Hematopoietic multipotent progenitor cell treated with erythropoietin and hydrocortisone succinate and interleukin-3 and kit ligand, for 6 days (in vitro differentiated cells): ENCODE measurements at regions not wholly inside any gene's neighbourhood (a gene's known extent, or its start where the extent isn't known, plus 50 kb on each side); places are given as distances from the start of the nearest gene placed in this dataset.

Source experiments
- DNase-seq: peaks from one replicate; pipeline ENCODE4 v3.0.0-alpha.2; 2015

DNA sequence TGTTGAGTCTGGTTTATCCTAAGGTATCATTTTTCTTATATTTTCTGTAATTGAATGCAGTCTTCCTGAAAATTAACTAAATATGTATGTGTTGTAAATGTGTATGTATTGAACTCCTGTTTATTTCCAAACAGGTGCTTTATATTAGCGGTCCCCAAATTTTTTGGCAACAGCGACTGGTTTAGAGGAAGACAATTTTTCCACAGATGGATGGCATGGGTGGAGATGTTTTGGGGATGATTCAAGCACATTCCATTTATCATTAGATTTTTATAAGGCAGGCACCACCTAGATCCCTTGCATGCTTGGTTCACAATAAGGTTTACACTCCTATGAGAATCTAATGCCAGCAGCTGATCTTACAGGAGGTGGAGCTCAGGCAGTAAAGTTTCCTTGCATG lies 210.5 kb upstream of the ANO3 start:
- DNase-seq = no peak

- no peak for DNase-seq
Measured at GRCh38 chr11:26126741-26127140, 205.2 kb upstream of the ANO3 start.

GRCh38 chr11:26127336-26127735 lies 204.6 kb upstream of the ANO3 start:
- DNase-seq = no peak

GRCh38 chr11:26131406-26131805 lies 200.5 kb upstream of the ANO3 start:
- no peak for DNase-seq

- DNase-seq = no peak
Measured at GRCh38 chr11:26134053-26134452, 197.9 kb upstream of the ANO3 start.

GRCh38 chr11:26134481-26135355 lies 197.2 kb upstream of the ANO3 start:
- DNase-seq = peak; percentile 4

GRCh38 chr11:26137651-26138050 lies 194.3 kb upstream of the ANO3 start:
- DNase-seq = no peak

DNA sequence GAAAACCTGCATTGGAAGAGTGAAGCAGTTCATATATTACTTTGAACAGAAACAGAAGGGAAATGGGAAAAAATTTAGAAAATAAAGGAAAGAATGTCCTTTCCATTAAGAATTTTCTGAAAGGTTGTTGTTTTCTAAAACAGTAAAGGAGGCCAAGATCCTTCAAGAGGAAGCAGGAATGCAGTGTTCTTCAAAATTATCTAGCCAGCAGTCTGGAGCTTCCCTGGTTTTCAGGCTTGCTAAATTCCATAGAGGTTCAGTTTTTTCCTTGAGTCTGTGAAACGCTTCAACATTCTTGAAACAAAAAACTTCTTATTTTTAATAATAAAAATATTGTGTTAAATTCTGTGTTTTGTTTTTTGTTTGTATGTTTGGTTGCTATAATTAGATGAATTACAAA lies 189.0 kb upstream of the ANO3 start:
- DNase-seq = no peak

DNA sequence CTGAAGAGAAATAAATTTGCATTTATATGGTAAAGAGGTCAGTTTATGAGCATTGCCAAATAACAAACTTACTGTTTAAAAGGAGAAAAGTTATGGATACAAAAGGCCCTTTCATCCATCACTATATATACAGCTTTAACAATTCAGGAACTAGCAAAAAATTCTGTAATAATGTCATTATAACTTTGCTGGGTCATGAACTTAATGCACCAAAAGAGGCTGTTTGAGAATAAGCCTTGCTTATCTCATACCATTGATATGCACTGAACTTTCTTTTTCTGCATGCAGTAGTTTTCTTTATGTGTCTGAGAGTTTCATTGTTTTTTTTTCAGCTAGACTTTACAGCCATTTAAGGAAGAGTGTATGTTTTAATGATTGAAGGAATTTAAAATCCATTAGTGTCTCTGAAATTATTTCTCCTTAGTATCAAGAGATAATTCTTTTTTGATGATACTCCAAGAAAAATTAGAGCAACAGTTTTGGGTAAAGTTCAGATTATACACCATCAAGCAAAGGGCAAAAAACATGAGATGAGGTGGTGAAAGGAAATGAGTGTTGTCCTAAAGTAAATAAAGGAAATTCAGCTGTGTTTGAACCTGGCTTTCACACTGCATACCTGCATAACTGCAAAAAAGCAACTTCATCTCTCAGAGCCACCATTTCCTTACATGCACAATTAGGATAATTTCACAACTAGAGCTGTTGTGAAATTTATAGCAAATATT lies 188.2 kb upstream of the ANO3 start:
- no peak for DNase-seq

GRCh38 chr11:26144291-26144690 lies 187.6 kb upstream of the ANO3 start:
- DNase-seq = no peak

GRCh38 chr11:26144911-26145310 lies 187.0 kb upstream of the ANO3 start:
- no peak for DNase-seq

DNA sequence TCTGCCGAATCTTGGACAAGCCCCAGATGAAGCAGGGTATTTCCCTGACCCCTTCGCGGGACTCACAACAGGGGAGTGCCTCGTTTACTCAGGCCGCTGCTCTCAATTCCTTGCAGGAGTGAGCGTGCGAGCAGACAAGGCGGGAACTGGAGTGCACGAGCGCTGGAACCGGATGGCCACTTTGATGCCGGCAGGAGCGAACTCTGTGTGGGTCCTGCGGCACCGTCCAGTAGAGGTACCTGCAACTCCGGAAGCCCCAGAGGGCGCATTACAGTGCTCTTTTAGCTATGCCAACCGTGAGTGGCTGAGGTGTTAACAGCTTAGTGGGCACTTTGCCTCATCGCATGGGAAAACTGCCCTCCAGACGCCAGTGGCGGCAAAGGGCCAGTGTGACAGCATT lies 182.3 kb upstream of the ANO3 start:
- no peak for DNase-seq

GRCh38 chr11:26150031-26150430 lies 181.9 kb upstream of the ANO3 start:
- DNase-seq = no peak

GRCh38 chr11:26158251-26158650 lies 173.7 kb upstream of the ANO3 start:
- DNase-seq = no peak

- no peak for DNase-seq
Measured at GRCh38 chr11:26162291-26162690, 169.6 kb upstream of the ANO3 start.

GRCh38 chr11:26186389-26186788 lies 145.5 kb upstream of the ANO3 start:
- DNase-seq = no peak

- no peak for DNase-seq
Measured at GRCh38 chr11:26187639-26188038, 144.3 kb upstream of the ANO3 start.

- DNase-seq = no peak
Measured at GRCh38 chr11:26188554-26188953, 143.4 kb upstream of the ANO3 start.

DNA sequence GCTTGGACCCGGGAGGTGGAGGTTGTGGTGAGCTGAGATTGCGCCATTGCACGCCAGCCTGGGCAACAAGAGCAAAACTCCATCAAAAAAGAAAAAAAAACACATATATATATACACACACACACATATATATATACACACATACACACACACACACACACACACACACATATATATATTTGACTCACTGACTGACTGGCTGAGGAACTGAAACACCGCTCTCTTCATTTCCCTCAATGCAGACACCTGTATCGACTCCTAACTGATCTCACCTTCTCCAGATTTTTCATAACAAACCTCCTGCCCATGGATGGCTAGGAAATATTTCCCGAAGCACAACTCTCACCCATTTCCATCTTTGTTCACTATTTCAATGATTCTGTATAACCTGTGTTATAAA lies 140.7 kb upstream of the ANO3 start:
- DNase-seq = no peak

DNA sequence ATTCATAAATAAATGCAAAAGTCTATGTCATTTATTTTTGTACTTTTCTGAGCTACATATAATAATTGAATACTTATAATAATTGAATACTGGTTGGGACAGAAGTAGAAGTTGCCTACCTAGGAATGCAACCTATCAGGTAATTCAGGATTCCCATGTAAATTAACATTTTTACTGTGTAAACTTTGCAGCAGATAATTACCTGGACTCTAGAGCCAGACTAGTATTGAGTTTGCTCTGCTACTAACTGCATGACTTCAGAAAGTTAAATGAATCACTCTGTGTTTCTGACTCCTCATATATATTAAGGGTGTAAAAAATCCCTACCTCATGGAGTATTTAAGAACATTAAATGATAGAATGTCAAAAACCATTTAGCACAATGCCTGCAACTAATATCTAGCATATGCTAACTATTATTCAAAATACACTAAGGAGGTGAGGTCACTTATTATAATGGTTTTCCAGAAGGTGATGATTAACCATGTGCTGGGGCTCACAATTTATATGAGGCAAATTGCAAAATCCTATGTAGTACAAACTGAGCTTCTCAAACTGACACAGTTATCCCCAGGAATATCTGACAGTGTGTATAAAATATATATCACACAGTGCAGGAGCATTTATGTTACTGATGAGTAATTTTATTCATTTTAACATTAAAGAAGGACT lies 138.1 kb upstream of the ANO3 start:
- no peak for DNase-seq

- no peak for DNase-seq
Measured at GRCh38 chr11:26194881-26195280, 137.0 kb upstream of the ANO3 start.

GRCh38 chr11:26198532-26199096 lies 133.3 kb upstream of the ANO3 start:
- no peak for DNase-seq

GRCh38 chr11:26199331-26200095 lies 132.4 kb upstream of the ANO3 start:
- DNase-seq = no peak
